Ishikawa (cell line): ENCODE measurements at regions not wholly inside any gene's neighbourhood (a gene's known extent, or its start where the extent isn't known, plus 50 kb on each side); places are given as distances from the start of the nearest gene placed in this dataset.

Experiments used
- EP300 ChIP-seq: IDR thresholded peaks from 2 replicates; pipeline ENCODE4 v1.6.1; 2012; ENCODE audit warnings: borderline replicate concordance
- FOXM1 ChIP-seq: IDR thresholded peaks from 2 replicates; pipeline ENCODE4 v1.6.1; 2012; ENCODE audit warnings: low read depth, borderline replicate concordance
- NFIC ChIP-seq: IDR thresholded peaks from 2 replicates; pipeline ENCODE4 v1.6.1; 2012
- RAD21 ChIP-seq: IDR thresholded peaks from 2 replicates; pipeline ENCODE4 v1.6.1; 2012; ENCODE audit warnings: low read depth
- TF ChIP-seq, protein P1 (sequence below): IDR thresholded peaks from 2 replicates; pipeline ENCODE4 v1.6.1; 2012; ENCODE audit warnings: low read depth, mild to moderate bottlenecking

- TF ChIP-seq, protein P1, sequence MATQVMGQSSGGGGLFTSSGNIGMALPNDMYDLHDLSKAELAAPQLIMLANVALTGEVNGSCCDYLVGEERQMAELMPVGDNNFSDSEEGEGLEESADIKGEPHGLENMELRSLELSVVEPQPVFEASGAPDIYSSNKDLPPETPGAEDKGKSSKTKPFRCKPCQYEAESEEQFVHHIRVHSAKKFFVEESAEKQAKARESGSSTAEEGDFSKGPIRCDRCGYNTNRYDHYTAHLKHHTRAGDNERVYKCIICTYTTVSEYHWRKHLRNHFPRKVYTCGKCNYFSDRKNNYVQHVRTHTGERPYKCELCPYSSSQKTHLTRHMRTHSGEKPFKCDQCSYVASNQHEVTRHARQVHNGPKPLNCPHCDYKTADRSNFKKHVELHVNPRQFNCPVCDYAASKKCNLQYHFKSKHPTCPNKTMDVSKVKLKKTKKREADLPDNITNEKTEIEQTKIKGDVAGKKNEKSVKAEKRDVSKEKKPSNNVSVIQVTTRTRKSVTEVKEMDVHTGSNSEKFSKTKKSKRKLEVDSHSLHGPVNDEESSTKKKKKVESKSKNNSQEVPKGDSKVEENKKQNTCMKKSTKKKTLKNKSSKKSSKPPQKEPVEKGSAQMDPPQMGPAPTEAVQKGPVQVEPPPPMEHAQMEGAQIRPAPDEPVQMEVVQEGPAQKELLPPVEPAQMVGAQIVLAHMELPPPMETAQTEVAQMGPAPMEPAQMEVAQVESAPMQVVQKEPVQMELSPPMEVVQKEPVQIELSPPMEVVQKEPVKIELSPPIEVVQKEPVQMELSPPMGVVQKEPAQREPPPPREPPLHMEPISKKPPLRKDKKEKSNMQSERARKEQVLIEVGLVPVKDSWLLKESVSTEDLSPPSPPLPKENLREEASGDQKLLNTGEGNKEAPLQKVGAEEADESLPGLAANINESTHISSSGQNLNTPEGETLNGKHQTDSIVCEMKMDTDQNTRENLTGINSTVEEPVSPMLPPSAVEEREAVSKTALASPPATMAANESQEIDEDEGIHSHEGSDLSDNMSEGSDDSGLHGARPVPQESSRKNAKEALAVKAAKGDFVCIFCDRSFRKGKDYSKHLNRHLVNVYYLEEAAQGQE, result no peak
- TF ChIP-seq RAD21 (no peak), EP300 (no peak), NFIC (no peak), FOXM1 (no peak)
These were observed 561.8 kb downstream of the SOX6 start for GRCh38 chr11:15794361-15795150.
